ENCODE measurements at regions not wholly inside any gene's neighbourhood (a gene's known extent, or its start where the extent isn't known, plus 50 kb on each side); places are given as distances from the start of the nearest gene placed in this dataset.

DNA sequence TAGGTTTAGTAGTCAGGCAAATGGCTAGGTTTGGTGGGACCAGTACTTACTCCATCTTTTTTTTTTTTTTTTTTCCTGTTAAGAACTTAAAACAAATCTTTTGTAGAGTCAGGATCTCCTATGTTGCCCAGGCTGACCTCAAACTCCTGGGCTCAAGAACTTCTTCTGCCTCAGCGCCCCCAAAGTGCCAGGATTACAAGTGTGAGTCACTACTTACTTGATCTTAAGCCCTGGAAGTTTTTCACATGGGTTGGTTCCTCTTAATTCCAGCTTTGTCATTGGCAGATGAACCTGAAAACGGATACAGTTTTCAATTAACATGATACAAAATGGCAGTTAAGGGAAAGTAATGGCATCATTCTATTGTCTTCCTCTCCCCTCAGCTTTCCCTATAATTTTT is 179.4 kb upstream of the JAG1 start:
- Histone ChIP-seq H3K4me3 (replicated peaks in 1 of 3; ENCODE audit: insufficient read depth in 1 of 3, low read depth in 2 of 3, low read length in 3 of 3) (no peak overlapping the region), H4K20me1 (ENCODE audit: insufficient read depth, low read length) (no peaks in the 10 kb centered on the region), H3K36me3 (replicated peaks in 1 of 2; ENCODE audit: control insufficient read depth in 1 of 2, insufficient read depth in 2 of 2, low read length in 2 of 2) (no peaks in the 10 kb centered on the region), H3K9ac (ENCODE audit: insufficient read depth, low read depth, low read length) (no peak overlapping the region), H3K9me3 (ENCODE audit: low read length) (no peaks in the 10 kb centered on the region), H3K79me2 (ENCODE audit: insufficient read depth, low read length) (no peaks in the 10 kb centered on the region), H3K4me1 (ENCODE audit: insufficient read depth, low read length) (peaks cover 35% of the 10 kb centered on the region), H3K27ac (ENCODE audit: extremely low read length, insufficient read depth, low read length) (no peak overlapping the region), H3K27me3 (ENCODE audit: control insufficient read depth in 1 of 2, insufficient read depth in 2 of 2, low read length in 2 of 2) (0 out of 5 replicates have a peak, but pooled peaks cover 0 to 7% of the 10 kb centered on the region in 2 experiments), H3K4me2 (ENCODE audit: low read depth, low read length) (no peak overlapping the region), H2AFZ (ENCODE audit: low read length) (no peak overlapping the region)
- DNase-seq (ENCODE audit: low spot score) = no peak
- intact Hi-C loops (cut with micrococcal nuclease; ENCODE audit: unreplicated experiment) = no loop called here
- TF ChIP-seq ATF7-NPFF (CRISPR knock-in tag; IDR thresholded peaks at IDR 0.05; ENCODE audit: low read depth) (no peak), KDM1A (CRISPR knock-in tag; IDR thresholded peaks at IDR 0.05) (no peak), ZNF572 (CRISPR knock-in tag; IDR thresholded peaks at IDR 0.05) (no peak), DNMT3B (CRISPR knock-in tag; conservative IDR thresholded peaks at IDR 0.05) (no peak), ZNF24 (IDR thresholded peaks at IDR 0.05) (no peak), ZNF484 (CRISPR knock-in tag; IDR thresholded peaks at IDR 0.05; ENCODE audit: borderline replicate concordance, low read depth) (no peak), NFKB2 (CRISPR knock-in tag; IDR thresholded peaks at IDR 0.05; ENCODE audit: borderline replicate concordance) (no peak), HHEX (CRISPR knock-in tag; IDR thresholded peaks at IDR 0.05) (no peak), MZF1 (CRISPR knock-in tag; IDR thresholded peaks at IDR 0.05; ENCODE audit: borderline replicate concordance) (no peak), ZNF33B (CRISPR knock-in tag; IDR thresholded peaks at IDR 0.05) (no peak), SALL2 (CRISPR knock-in tag; IDR thresholded peaks at IDR 0.05) (no peak), BRD4 (CRISPR knock-in tag; IDR thresholded peaks at IDR 0.05) (no peak)
- TF ChIP-seq, protein P1, sequence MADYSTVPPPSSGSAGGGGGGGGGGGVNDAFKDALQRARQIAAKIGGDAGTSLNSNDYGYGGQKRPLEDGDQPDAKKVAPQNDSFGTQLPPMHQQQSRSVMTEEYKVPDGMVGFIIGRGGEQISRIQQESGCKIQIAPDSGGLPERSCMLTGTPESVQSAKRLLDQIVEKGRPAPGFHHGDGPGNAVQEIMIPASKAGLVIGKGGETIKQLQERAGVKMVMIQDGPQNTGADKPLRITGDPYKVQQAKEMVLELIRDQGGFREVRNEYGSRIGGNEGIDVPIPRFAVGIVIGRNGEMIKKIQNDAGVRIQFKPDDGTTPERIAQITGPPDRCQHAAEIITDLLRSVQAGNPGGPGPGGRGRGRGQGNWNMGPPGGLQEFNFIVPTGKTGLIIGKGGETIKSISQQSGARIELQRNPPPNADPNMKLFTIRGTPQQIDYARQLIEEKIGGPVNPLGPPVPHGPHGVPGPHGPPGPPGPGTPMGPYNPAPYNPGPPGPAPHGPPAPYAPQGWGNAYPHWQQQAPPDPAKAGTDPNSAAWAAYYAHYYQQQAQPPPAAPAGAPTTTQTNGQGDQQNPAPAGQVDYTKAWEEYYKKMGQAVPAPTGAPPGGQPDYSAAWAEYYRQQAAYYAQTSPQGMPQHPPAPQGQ (CRISPR knock-in tag; IDR thresholded peaks at IDR 0.05; ENCODE audit: borderline replicate concordance) = no peak
- TF ChIP-seq, protein P2, sequence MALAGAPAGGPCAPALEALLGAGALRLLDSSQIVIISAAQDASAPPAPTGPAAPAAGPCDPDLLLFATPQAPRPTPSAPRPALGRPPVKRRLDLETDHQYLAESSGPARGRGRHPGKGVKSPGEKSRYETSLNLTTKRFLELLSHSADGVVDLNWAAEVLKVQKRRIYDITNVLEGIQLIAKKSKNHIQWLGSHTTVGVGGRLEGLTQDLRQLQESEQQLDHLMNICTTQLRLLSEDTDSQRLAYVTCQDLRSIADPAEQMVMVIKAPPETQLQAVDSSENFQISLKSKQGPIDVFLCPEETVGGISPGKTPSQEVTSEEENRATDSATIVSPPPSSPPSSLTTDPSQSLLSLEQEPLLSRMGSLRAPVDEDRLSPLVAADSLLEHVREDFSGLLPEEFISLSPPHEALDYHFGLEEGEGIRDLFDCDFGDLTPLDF (CRISPR knock-in tag; IDR thresholded peaks at IDR 0.05) = no peak
- ChIA-PET CTCF (ENCODE audit: low intra/inter-chr PET ratio, low total read pairs) (no interaction called here), POLR2A (no interaction called here)
- FAIRE-seq = no peak
- ATAC-seq = no peak
- in situ Hi-C loops (cut with HindIII; ENCODE audit: extremely low pct_ligation_motif_present, low pct_unique_long_range_greater_than_20kb) = no loop called here
- 17% methylated on average over 2 of the region's 2 CpGs for WGBS (ENCODE audit: low lambda C conversion rate)
- BruUV-seq (replicated peaks) = no TSS peak
